ENCODE measurements at regions not wholly inside any gene's neighbourhood (a gene's known extent, or its start where the extent isn't known, plus 50 kb on each side); places are given as distances from the start of the nearest gene placed in this dataset.

GRCh38 chr2:175393851-175394250 is 212.3 kb upstream of the ATP5MC3 start:
- H3K36me3 ChIP-seq (ENCODE audit: control insufficient read depth, insufficient read depth, low read length), result no peaks in the 10 kb centered on the region
- DNase-seq (ENCODE audit: low read depth), result no peak
- no peak overlapping the region for H3K4me3 ChIP-seq (ENCODE audit: low read depth, low read length)
- TF ChIP-seq CTCF (IDR thresholded peaks at IDR 0.05; ENCODE audit: insufficient read depth, low read length, poor library complexity, severe bottlenecking), result no peak
- no peaks in the 10 kb centered on the region for H3K27me3 ChIP-seq (ENCODE audit: control insufficient read depth, insufficient read depth, low read length)

GRCh38 chr2:175383286-175383685 is 201.8 kb upstream of the ATP5MC3 start:
- H3K36me3 ChIP-seq (ENCODE audit: control insufficient read depth, insufficient read depth, low read length), result no peaks in the 10 kb centered on the region
- no peak overlapping the region for H3K4me3 ChIP-seq (ENCODE audit: low read depth, low read length)
- no peak for DNase-seq (ENCODE audit: low read depth)
- TF ChIP-seq CTCF (IDR thresholded peaks at IDR 0.05; ENCODE audit: insufficient read depth, low read length, poor library complexity, severe bottlenecking), result no peak
- no peaks in the 10 kb centered on the region for H3K27me3 ChIP-seq (ENCODE audit: control insufficient read depth, insufficient read depth, low read length)

DNA sequence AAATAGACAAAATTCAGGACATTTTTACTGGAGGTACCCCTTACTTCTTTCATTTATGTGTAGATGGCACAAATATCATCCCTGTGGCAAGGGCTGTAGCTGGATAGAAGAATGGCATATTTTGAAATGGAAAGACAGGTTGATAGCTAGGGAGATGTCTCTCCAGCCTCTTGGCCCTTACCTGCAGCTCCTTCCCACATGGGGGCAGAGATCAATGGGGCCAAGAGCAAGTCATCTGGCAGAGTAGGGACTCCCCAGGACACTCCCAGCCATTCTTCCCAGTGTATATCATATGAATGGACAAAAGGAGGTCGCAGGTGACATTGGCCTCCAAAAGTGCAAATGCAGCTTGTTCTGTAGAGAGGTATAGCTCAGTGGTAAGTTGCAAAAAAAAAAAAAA is 192.2 kb upstream of the ATP5MC3 start:
- TF ChIP-seq CTCF (IDR thresholded peaks at IDR 0.05; ENCODE audit: insufficient read depth, low read length, poor library complexity, severe bottlenecking), result no peak
- no peak for DNase-seq (ENCODE audit: low read depth)
- H3K27me3 ChIP-seq (ENCODE audit: control insufficient read depth, insufficient read depth, low read length), result no peaks in the 10 kb centered on the region
- H3K36me3 ChIP-seq (ENCODE audit: control insufficient read depth, insufficient read depth, low read length), result no peaks in the 10 kb centered on the region
- H3K4me3 ChIP-seq (ENCODE audit: low read depth, low read length), result no peak overlapping the region

GRCh38 chr2:175372704-175373701 is 191.5 kb upstream of the ATP5MC3 start:
- no peak overlapping the region for H3K4me3 ChIP-seq (ENCODE audit: low read depth, low read length)
- H3K27me3 ChIP-seq (ENCODE audit: control insufficient read depth, insufficient read depth, low read length), result no peaks in the 10 kb centered on the region
- peak; percentile 23 for DNase-seq (ENCODE audit: low read depth)
- TF ChIP-seq CTCF (IDR thresholded peaks at IDR 0.05; ENCODE audit: insufficient read depth, low read length, poor library complexity, severe bottlenecking), result no peak
- no peaks in the 10 kb centered on the region for H3K36me3 ChIP-seq (ENCODE audit: control insufficient read depth, insufficient read depth, low read length)

- no peaks in the 10 kb centered on the region for H3K36me3 ChIP-seq (ENCODE audit: control insufficient read depth, insufficient read depth, low read length)
- no peaks in the 10 kb centered on the region for H3K27me3 ChIP-seq (ENCODE audit: control insufficient read depth, insufficient read depth, low read length)
- DNase-seq (ENCODE audit: low read depth), result no peak
- no peak overlapping the region for H3K4me3 ChIP-seq (ENCODE audit: low read depth, low read length)
- TF ChIP-seq CTCF (IDR thresholded peaks at IDR 0.05; ENCODE audit: insufficient read depth, low read length, poor library complexity, severe bottlenecking), result no peak
These were observed 189.9 kb upstream of the ATP5MC3 start for GRCh38 chr2:175371378-175371777.
